GM23338 (cell line): ENCODE measurements at regions not wholly inside any gene's neighbourhood (a gene's known extent, or its start where the extent isn't known, plus 50 kb on each side); places are given as distances from the start of the nearest gene placed in this dataset.

Experiments used
- ATAC-seq: fragments of 200-7000 bp; cut with Tn5 transposase; 3 replicates; pipeline ENCODE4 v1.9.1; 2020
- DNase-seq: peaks from one replicate; pipeline ENCODE4 v3.0.0-alpha.2; 2015; ENCODE audit warnings: low spot score
- H2AFZ ChIP-seq: fragments of 200-600 bp; sonication (generic); 2 replicates; pipeline ENCODE4 v1.8.0; 2016; ENCODE audit warnings: antibody characterized with exemption, mild to moderate bottlenecking, moderate library complexity
- H3F3A ChIP-seq: fragments of 200-600 bp; sonication (generic); replicated peaks from 2 replicates; pipeline ENCODE4 v1.8.0; 2017; ENCODE audit warnings: antibody characterized with exemption, mixed run types, low read depth
- H3K27ac ChIP-seq: fragments of 200-600 bp; sonication (generic); 2 replicates; pipeline ENCODE4 v1.6.1; 2016; ENCODE audit warnings: low read depth
- H3K27me3 ChIP-seq: fragments of 200-600 bp; sonication (generic); 2 replicates; pipeline ENCODE4 v1.8.0; 2016; ENCODE audit warnings: mild to moderate bottlenecking, mixed run types, moderate library complexity; ENCODE audit not compliant: insufficient read depth
- H3K36me3 ChIP-seq: fragments of 200-600 bp; sonication (generic); 2 replicates; pipeline ENCODE4 v1.8.0; 2016; ENCODE audit warnings: mild to moderate bottlenecking; ENCODE audit not compliant: insufficient read depth
- H3K4me1 ChIP-seq: fragments of 200-600 bp; sonication (generic); 2 replicates; pipeline ENCODE4 v1.8.0; 2016; ENCODE audit warnings: mild to moderate bottlenecking, moderate library complexity; ENCODE audit not compliant: insufficient read depth
- H3K4me2 ChIP-seq: fragments of 200-600 bp; sonication (generic); 2 replicates; pipeline ENCODE4 v1.7.1; 2017; ENCODE audit warnings: mixed run types
- H3K4me3 ChIP-seq: fragments of 200-600 bp; sonication (generic); 2 replicates; pipeline ENCODE4 v1.6.1; 2016; ENCODE audit warnings: mixed run types
- H3K79me2 ChIP-seq: fragments of 200-600 bp; sonication (generic); replicated peaks from 2 replicates; pipeline ENCODE4 v1.8.0; 2017; ENCODE audit warnings: mild to moderate bottlenecking; ENCODE audit not compliant: insufficient read depth
- H3K9me2 ChIP-seq: fragments of 200-600 bp; sonication (generic); 2 replicates; pipeline ENCODE4 v1.8.0; 2017; ENCODE audit not compliant: insufficient read depth
- H4K20me1 ChIP-seq: fragments of 200-600 bp; sonication (generic); replicated peaks from 2 replicates; pipeline ENCODE4 v1.8.0; 2017; ENCODE audit warnings: mild to moderate bottlenecking; ENCODE audit not compliant: insufficient read depth
- H3K27ac Mint-ChIP-seq: 2 replicates; pipeline ENCODE4 v1.8.0; 2020; ENCODE audit warnings: inconsistent platforms, mild to moderate bottlenecking, moderate library complexity, mixed read lengths
- H3K27me3 Mint-ChIP-seq: 3 replicates; pipeline ENCODE4 v1.8.0; 2022; ENCODE audit warnings: low read depth, mild to moderate bottlenecking, moderate library complexity, mixed read lengths, inconsistent platforms; ENCODE audit not compliant: insufficient read depth, poor library complexity
- H3K36me3 Mint-ChIP-seq: 3 replicates; pipeline ENCODE4 v1.8.0; 2021; ENCODE audit warnings: low read depth, mild to moderate bottlenecking, inconsistent platforms, moderate library complexity, mixed read lengths
- H3K4me1 Mint-ChIP-seq: 3 replicates; pipeline ENCODE4 v1.8.0; 2020; ENCODE audit warnings: mild to moderate bottlenecking, inconsistent platforms, mixed read lengths
- H3K4me3 Mint-ChIP-seq: 3 replicates; pipeline ENCODE4 v1.8.0; 2021; ENCODE audit warnings: moderate library complexity, mild to moderate bottlenecking, inconsistent platforms, mixed read lengths
- H3K9me3 Mint-ChIP-seq: 3 replicates; pipeline ENCODE4 v1.8.0; 2020; ENCODE audit warnings: moderate library complexity, mild to moderate bottlenecking, inconsistent platforms, mixed read lengths
- CREB1 ChIP-seq: fragments of 250-450 bp; sonication (Bioruptor Pico); IDR thresholded peaks from 2 replicates; pipeline ENCODE4 v1.5.0; 2020; ENCODE audit warnings: low read depth, mild to moderate bottlenecking, moderate library complexity
- EZH2 ChIP-seq: fragments of 200-600 bp; sonication (generic); IDR thresholded peaks from one replicate; pipeline ENCODE4 v1.8.0; 2017; ENCODE audit warnings: antibody characterized with exemption, mild to moderate bottlenecking, low read depth; ENCODE audit not compliant: unreplicated experiment
- EZH2phosphoT487 ChIP-seq: fragments of 200-600 bp; sonication (generic); IDR thresholded peaks from one replicate; pipeline ENCODE4 v1.8.1; 2018; ENCODE audit warnings: antibody characterized with exemption; ENCODE audit not compliant: unreplicated experiment
- JUNB ChIP-seq: IDR thresholded peaks from one replicate; pipeline ENCODE4 v1.6.1; 2016; ENCODE audit warnings: antibody characterized with exemption; ENCODE audit not compliant: unreplicated experiment
- POLR2AphosphoS5 ChIP-seq: IDR thresholded peaks from 2 replicates; pipeline ENCODE4 v1.6.1; 2016; ENCODE audit warnings: antibody characterized with exemption, low read depth
- REST ChIP-seq: IDR thresholded peaks from one replicate; pipeline ENCODE4 v1.6.1; 2018; ENCODE audit warnings: antibody characterized with exemption; ENCODE audit not compliant: unreplicated experiment
- ZNF114 ChIP-seq: fragments of 250-450 bp; sonication (Bioruptor Pico); IDR thresholded peaks from 2 replicates; pipeline ENCODE4 v1.5.0; 2020; ENCODE audit warnings: mild to moderate bottlenecking, moderate library complexity
- ZNF331 ChIP-seq: fragments of 250-450 bp; sonication (Bioruptor Pico); IDR thresholded peaks from 2 replicates; pipeline ENCODE4 v1.5.0; 2020; ENCODE audit warnings: low read depth, mild to moderate bottlenecking, moderate library complexity
- ZNF462 ChIP-seq: fragments of 250-450 bp; sonication (Bioruptor Pico); IDR thresholded peaks from 2 replicates; pipeline ENCODE4 v1.5.0; 2020; ENCODE audit warnings: mild to moderate bottlenecking, moderate library complexity

- TF ChIP-seq ZNF462: no peak
- TF ChIP-seq POLR2AphosphoS5: no peak
- no peak for TF ChIP-seq JUNB
These were observed 296.6 kb upstream of the CDIN1 start (continued) for GRCh38 chr15:36282821-36283220.

GRCh38 chr15:36284911-36285310 lies 294.5 kb upstream of the CDIN1 start:
- Histone ChIP-seq H3K36me3 (no peaks in the 10 kb centered on the region), H3K4me2 (no peak overlapping the region), H3K4me3 (no peak overlapping the region), H4K20me1 (no peaks in the 10 kb centered on the region), H3K9me2 (no peaks in the 10 kb centered on the region), H3K27me3 (no peaks in the 10 kb centered on the region), H3F3A (no peaks in the 10 kb centered on the region), H3K27ac (no peak overlapping the region), H2AFZ (no peak overlapping the region), H3K4me1 (no peaks in the 10 kb centered on the region), H3K79me2 (no peaks in the 10 kb centered on the region)
- Mint-ChIP-seq H3K4me1 (no peaks in the 10 kb centered on the region), H3K4me3 (no peak overlapping the region), H3K9me3 (peaks cover 5% of the 10 kb centered on the region; the same call in 2 of the 3 replicates), H3K36me3 (no peaks in the 10 kb centered on the region; the same call in 2 of the 3 replicates), H3K27ac (no peak overlapping the region), H3K27me3 (peaks cover 5% of the 10 kb centered on the region)
- DNase-seq (no peak), ATAC-seq (no peak)
- TF ChIP-seq EZH2phosphoT487 (no peak), JUNB (no peak), ZNF331 (CRISPR knock-in tag) (no peak), EZH2 (no peak), ZNF114 (CRISPR knock-in tag) (no peak), REST (no peak), CREB1 (CRISPR knock-in tag) (no peak)
